ENCODE measurements at regions not wholly inside any gene's neighbourhood (a gene's known extent, or its start where the extent isn't known, plus 50 kb on each side); places are given as distances from the start of the nearest gene placed in this dataset.

DNA sequence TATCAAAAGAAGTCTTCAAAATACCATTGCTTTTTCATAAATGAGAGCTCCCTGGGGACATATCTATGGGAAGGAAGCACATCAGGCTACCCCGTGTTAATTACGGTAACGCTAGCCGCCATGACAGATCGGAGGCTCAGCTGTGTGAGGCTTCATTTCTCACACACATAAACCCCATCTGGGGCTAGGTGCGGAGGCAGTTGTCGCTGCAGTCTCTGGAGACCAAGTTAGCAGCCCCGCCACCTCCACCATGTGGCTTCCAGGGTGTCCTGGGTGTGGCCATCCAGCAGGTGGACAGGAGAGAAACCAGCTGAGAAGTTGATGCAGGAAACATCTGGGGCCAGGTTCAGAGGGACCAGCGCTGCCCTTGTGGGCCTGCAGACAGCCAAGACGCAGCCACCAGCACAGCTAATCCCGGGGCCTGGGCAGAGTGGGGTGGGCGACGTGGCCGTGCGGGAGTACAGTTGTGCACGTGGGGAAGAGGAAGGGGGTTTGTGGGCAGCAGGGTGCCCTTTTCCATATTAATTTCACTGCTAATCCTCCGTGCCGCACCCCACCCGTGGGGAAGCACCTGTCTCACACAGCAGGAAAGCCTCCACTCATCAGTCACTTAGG is 426.5 kb downstream of the IRX1 start:
- no peak for TF ChIP-seq NFIC (IDR thresholded peaks at IDR 0.05)
- TF ChIP-seq EGR1 (IDR thresholded peaks at IDR 0.05) = no peak
- no peak for TF ChIP-seq CREB1 (IDR thresholded peaks at IDR 0.05; ENCODE audit: low read depth)
- no peak for TF ChIP-seq EP300 (IDR thresholded peaks at IDR 0.05; ENCODE audit: borderline replicate concordance)
- TF ChIP-seq YY1 (IDR thresholded peaks at IDR 0.05; ENCODE audit: low read depth) = no peak
- TF ChIP-seq FOXM1 (IDR thresholded peaks at IDR 0.05; ENCODE audit: borderline replicate concordance, low read depth) = no peak
- TF ChIP-seq, protein P1, sequence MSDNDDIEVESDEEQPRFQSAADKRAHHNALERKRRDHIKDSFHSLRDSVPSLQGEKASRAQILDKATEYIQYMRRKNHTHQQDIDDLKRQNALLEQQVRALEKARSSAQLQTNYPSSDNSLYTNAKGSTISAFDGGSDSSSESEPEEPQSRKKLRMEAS (IDR thresholded peaks at IDR 0.05) = no peak
- no peak for TF ChIP-seq CEBPB (IDR thresholded peaks at IDR 0.05)
- TF ChIP-seq RAD21 (IDR thresholded peaks at IDR 0.05; ENCODE audit: low read depth) = no peak

DNA sequence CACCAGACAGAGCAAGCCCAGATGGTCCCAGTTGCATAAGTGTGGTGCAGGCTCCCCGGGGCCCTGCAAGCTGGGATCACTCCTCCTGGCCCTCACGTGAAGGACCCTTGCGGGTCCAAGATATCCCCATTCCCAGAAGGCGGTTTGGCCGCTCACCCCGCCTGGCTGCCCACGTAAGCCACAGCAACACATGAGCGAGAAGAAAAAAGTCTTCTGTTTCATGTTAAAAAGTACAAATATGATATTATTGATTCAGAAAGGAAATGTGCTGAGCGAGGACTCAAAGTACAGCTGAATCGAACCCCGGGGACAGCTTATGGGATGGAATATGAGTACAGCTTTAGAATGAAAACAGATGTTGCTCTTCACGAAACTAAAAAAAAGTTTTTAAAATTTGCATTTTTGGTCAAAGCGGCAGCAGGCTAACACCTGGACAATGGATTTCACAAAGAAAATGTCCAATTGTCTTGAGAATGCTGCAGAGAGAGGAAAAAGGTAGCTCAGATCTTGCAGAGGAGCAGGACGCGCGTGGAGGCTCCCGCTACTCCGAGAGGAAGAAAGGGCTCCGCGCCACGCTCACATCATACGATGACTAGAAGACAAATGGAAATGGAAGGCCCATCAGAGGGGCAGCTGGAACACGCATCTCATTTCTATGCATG is 427.6 kb downstream of the IRX1 start:
- TF ChIP-seq, protein P1 (IDR thresholded peaks at IDR 0.05) = no peak
- no peak for TF ChIP-seq ZBTB7A (IDR thresholded peaks at IDR 0.05; ENCODE audit: low read depth)
- no peak for TF ChIP-seq CREB1 (IDR thresholded peaks at IDR 0.05; ENCODE audit: low read depth)
- TF ChIP-seq TAF1 (IDR thresholded peaks at IDR 0.05; ENCODE audit: low read depth) = no peak
- TF ChIP-seq TCF12 (IDR thresholded peaks at IDR 0.05; ENCODE audit: low read depth) = no peak
- TF ChIP-seq, protein P2, sequence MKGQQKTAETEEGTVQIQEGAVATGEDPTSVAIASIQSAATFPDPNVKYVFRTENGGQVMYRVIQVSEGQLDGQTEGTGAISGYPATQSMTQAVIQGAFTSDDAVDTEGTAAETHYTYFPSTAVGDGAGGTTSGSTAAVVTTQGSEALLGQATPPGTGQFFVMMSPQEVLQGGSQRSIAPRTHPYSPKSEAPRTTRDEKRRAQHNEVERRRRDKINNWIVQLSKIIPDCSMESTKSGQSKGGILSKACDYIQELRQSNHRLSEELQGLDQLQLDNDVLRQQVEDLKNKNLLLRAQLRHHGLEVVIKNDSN (IDR thresholded peaks at IDR 0.05) = no peak
- no peak for TF ChIP-seq CEBPB (IDR thresholded peaks at IDR 0.05)
- TF ChIP-seq, protein P3, sequence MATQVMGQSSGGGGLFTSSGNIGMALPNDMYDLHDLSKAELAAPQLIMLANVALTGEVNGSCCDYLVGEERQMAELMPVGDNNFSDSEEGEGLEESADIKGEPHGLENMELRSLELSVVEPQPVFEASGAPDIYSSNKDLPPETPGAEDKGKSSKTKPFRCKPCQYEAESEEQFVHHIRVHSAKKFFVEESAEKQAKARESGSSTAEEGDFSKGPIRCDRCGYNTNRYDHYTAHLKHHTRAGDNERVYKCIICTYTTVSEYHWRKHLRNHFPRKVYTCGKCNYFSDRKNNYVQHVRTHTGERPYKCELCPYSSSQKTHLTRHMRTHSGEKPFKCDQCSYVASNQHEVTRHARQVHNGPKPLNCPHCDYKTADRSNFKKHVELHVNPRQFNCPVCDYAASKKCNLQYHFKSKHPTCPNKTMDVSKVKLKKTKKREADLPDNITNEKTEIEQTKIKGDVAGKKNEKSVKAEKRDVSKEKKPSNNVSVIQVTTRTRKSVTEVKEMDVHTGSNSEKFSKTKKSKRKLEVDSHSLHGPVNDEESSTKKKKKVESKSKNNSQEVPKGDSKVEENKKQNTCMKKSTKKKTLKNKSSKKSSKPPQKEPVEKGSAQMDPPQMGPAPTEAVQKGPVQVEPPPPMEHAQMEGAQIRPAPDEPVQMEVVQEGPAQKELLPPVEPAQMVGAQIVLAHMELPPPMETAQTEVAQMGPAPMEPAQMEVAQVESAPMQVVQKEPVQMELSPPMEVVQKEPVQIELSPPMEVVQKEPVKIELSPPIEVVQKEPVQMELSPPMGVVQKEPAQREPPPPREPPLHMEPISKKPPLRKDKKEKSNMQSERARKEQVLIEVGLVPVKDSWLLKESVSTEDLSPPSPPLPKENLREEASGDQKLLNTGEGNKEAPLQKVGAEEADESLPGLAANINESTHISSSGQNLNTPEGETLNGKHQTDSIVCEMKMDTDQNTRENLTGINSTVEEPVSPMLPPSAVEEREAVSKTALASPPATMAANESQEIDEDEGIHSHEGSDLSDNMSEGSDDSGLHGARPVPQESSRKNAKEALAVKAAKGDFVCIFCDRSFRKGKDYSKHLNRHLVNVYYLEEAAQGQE (IDR thresholded peaks at IDR 0.05; ENCODE audit: low read depth) = no peak
- TF ChIP-seq EGR1 (IDR thresholded peaks at IDR 0.05) = no peak
- TF ChIP-seq TEAD4 (IDR thresholded peaks at IDR 0.05) = no peak
- TF ChIP-seq YY1 (IDR thresholded peaks at IDR 0.05; ENCODE audit: low read depth) = no peak
- no peak for TF ChIP-seq FOXM1 (IDR thresholded peaks at IDR 0.05; ENCODE audit: borderline replicate concordance, low read depth)

DNA sequence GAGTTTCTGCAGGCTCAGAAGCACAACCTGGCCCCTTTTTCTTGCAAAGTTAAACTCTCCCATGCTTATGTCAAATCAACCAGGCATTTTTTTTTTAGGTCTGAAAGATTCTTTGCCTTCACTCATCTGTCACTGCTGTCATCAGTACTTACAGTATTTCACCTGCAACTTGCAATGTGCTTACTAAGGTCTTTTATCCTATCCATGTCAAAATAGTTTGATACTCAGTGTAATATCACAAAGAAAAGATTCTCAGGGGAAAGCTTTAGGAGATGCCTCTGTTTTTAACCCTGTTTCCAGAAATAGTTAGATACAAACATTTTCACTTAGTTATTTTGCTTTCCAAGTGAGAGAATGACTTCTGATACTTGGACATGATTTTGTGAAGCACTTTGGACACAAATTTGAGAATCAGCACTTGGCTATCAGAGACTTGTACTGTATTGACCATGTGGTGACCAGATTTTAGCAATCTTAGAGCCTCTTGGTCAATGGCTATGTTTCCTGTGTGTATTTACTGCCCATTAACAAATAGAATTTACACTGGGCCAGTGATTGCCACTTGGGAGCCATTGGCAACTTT is 428.2 kb downstream of the IRX1 start:
- no peak for TF ChIP-seq FOXM1 (IDR thresholded peaks at IDR 0.05; ENCODE audit: borderline replicate concordance, low read depth)

DNA sequence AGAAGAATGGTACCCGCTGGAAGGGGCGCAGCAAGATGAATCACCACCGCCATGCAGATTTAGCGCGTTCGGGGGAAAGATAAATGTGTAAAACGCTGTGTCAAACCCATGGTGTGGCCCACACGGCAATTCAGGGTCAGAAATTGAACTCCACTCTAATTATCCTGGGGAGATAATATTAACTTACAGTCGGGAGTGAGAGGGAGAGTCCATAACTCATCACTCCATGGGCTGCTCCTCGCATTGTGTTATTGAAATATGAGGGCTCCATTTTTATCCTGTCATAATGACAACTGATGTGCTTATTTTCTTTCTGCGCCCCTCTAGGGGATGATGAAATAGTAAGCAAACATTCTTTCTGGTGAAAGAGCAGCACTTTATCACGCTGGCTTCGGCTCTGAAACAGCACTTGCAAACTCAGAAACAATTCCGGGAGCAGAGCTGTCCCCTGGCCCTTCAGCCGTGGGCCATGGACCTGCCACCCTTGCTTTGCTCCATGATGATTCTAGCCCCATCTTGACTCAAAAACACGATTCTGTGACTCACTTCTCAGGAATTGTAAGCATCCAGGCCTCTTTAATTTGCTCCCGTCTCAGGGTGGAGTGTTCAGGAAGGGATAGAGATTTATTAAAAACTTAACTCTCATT is 431.6 kb downstream of the IRX1 start:
- TF ChIP-seq EP300 (IDR thresholded peaks at IDR 0.05; ENCODE audit: borderline replicate concordance) (no peak), TCF12 (IDR thresholded peaks at IDR 0.05; ENCODE audit: low read depth) (no peak), YY1 (IDR thresholded peaks at IDR 0.05; ENCODE audit: low read depth) (no peak), EGR1 (IDR thresholded peaks at IDR 0.05) (no peak)

DNA sequence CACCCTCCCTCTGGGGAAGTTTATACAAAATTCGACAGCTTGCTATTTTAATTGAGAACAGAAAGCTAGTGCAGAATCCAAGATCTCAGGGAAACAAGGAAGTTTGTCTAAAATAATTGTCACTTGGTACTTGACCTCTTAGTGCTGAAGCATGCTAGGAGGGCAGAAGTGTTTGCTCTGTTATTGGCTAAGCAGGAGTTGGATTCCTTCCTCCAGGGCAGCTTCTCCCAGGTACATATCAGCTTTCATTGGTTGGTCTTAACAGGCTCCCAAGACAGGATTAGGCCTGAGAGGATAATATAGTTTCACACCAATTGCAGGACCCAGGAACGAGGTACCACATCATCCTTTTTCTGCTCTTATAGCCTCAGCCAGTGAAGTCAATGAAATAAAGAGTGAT is 432.8 kb downstream of the IRX1 start:
- TF ChIP-seq EGR1 (IDR thresholded peaks at IDR 0.05) (no peak), RAD21 (IDR thresholded peaks at IDR 0.05; ENCODE audit: low read depth) (no peak), ZBTB7A (IDR thresholded peaks at IDR 0.05; ENCODE audit: low read depth) (no peak), CREB1 (IDR thresholded peaks at IDR 0.05; ENCODE audit: low read depth) (no peak), TCF12 (IDR thresholded peaks at IDR 0.05; ENCODE audit: low read depth) (no peak), TEAD4 (IDR thresholded peaks at IDR 0.05) (no peak), YY1 (IDR thresholded peaks at IDR 0.05; ENCODE audit: low read depth) (no peak), CEBPB (IDR thresholded peaks at IDR 0.05) (no peak), EP300 (IDR thresholded peaks at IDR 0.05; ENCODE audit: borderline replicate concordance) (no peak), TAF1 (IDR thresholded peaks at IDR 0.05; ENCODE audit: low read depth) (no peak), FOXM1 (IDR thresholded peaks at IDR 0.05; ENCODE audit: borderline replicate concordance, low read depth) (no peak), NFIC (IDR thresholded peaks at IDR 0.05) (no peak)
- TF ChIP-seq, protein P3 (IDR thresholded peaks at IDR 0.05; ENCODE audit: low read depth) = no peak
- TF ChIP-seq, protein P1 (IDR thresholded peaks at IDR 0.05) = no peak
- TF ChIP-seq, protein P2 (IDR thresholded peaks at IDR 0.05) = no peak

Data from Ishikawa (cell line).